ENCODE measurements at regions not wholly inside any gene's neighbourhood (a gene's known extent, or its start where the extent isn't known, plus 50 kb on each side); places are given as distances from the start of the nearest gene placed in this dataset.
A peak's percentile ranks its signal among the peaks of the same experiment; 100 is the strongest.

DNA sequence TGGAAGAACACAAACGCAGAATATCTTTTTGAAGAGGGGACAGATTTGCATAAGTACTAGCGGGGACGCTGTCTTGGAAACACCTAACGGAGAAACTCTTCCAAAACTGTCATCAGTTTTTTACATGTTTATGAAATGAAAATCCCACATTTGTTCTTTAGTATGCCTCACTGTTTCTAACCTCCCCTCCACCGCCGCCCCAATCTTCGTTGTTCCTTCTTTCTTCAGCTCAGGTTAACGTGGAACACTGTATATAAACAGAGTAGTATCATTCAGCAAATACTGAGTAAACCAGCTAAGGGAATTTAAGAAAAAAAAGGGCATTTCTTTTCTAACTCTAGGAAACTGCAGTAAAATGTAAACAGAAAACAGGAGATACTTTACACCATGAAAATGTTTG lies 2345.6 kb downstream of the PCDH7 start:
- Histone ChIP-seq H4K8ac (ENCODE audit: low read length) (no peak overlapping the region), H3K4me3 (ENCODE audit: insufficient read depth in 1 of 2, low read depth in 1 of 2, low read length in 2 of 2) (no peak overlapping the region), H3K27me3 (ENCODE audit: control insufficient read depth in 1 of 2, insufficient read depth in 1 of 2, low read length in 2 of 2) (no peaks in the 10 kb centered on the region), H2BK12ac (ENCODE audit: low read length in 2 of 2) (no peak overlapping the region), H2BK5ac (ENCODE audit: low read depth, low read length, poor library complexity, severe bottlenecking) (no peak overlapping the region), H3K23ac (ENCODE audit: low read length in 2 of 2) (no peak overlapping the region), H3K36me3 (ENCODE audit: control insufficient read depth in 1 of 2, insufficient read depth in 2 of 2, low read depth in 1 of 2, low read length in 2 of 2) (no peaks in the 10 kb centered on the region), H3K9me3 (ENCODE audit: control insufficient read depth, low read length) (peaks cover 11% of the 10 kb centered on the region), H2AK5ac (ENCODE audit: low read length, severe bottlenecking) (no peak overlapping the region), H4K91ac (ENCODE audit: low read length) (no peak overlapping the region), H3K14ac (ENCODE audit: low read length in 2 of 2) (no peak overlapping the region), H2BK15ac (ENCODE audit: low read depth, poor library complexity, severe bottlenecking) (no peak overlapping the region), H2AFZ (ENCODE audit: low read depth, low read length) (no peak overlapping the region), H3K27ac (ENCODE audit: low read length, poor library complexity, severe bottlenecking) (no peak overlapping the region), H3K79me1 (replicated peaks; ENCODE audit: low read length, poor library complexity, severe bottlenecking) (no peaks in the 10 kb centered on the region), H3K4me1 (ENCODE audit: control insufficient read depth, insufficient read depth, low read depth, low read length) (no peaks in the 10 kb centered on the region), H3K4ac (ENCODE audit: low read depth in 1 of 2, low read length in 2 of 2) (no peak overlapping the region), H3K4me2 (ENCODE audit: low read length, poor library complexity, severe bottlenecking) (no peak overlapping the region), H2BK120ac (ENCODE audit: low read depth, low read length) (no peak overlapping the region), H3K18ac (ENCODE audit: low read depth in 1 of 2, low read length in 2 of 2) (no peak overlapping the region), H3K9ac (ENCODE audit: low read length) (no peak overlapping the region)
- 96% methylated on average over 6 of the region's 8 CpGs for WGBS
- DNase-seq = no peak

DNA sequence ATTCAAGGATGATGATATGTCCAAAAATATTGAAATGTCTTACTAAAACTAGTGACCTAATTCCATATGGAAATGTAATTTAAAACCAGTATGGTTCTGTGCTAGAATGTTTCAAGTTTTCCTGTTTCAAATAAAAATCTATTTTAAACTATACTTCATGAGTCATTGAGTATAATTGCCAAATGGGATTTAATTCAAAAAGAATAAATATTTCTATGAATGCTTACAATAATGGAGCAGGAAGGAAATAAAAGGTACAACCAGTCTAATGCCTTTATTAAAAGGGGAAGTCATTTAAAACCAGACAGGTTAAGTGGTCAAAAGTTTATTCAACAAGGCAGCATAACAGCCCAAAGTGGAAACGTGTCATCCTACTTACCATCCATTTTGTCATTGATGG lies 2347.1 kb downstream of the PCDH7 start:
- Histone ChIP-seq H3K27me3 (ENCODE audit: control insufficient read depth in 1 of 2, insufficient read depth in 1 of 2, low read length in 2 of 2) (no peaks in the 10 kb centered on the region), H3K9me3 (ENCODE audit: control insufficient read depth, low read length) (peaks cover 11% of the 10 kb centered on the region), H3K4ac (ENCODE audit: low read depth in 1 of 2, low read length in 2 of 2) (no peak overlapping the region), H3K4me2 (ENCODE audit: low read length, poor library complexity, severe bottlenecking) (no peak overlapping the region), H3K27ac (ENCODE audit: low read length, poor library complexity, severe bottlenecking) (no peak overlapping the region), H3K9ac (ENCODE audit: low read length) (no peak overlapping the region), H3K4me3 (ENCODE audit: insufficient read depth in 1 of 2, low read depth in 1 of 2, low read length in 2 of 2) (no peak overlapping the region), H3K23ac (ENCODE audit: low read length in 2 of 2) (no peak overlapping the region), H2BK15ac (ENCODE audit: low read depth, poor library complexity, severe bottlenecking) (no peak overlapping the region), H3K4me1 (ENCODE audit: control insufficient read depth, insufficient read depth, low read depth, low read length) (no peaks in the 10 kb centered on the region), H4K91ac (ENCODE audit: low read length) (no peak overlapping the region), H2AK5ac (ENCODE audit: low read length, severe bottlenecking) (no peak overlapping the region), H2BK5ac (ENCODE audit: low read depth, low read length, poor library complexity, severe bottlenecking) (no peak overlapping the region), H2BK12ac (ENCODE audit: low read length in 2 of 2) (no peak overlapping the region), H3K14ac (ENCODE audit: low read length in 2 of 2) (no peak overlapping the region), H3K18ac (ENCODE audit: low read depth in 1 of 2, low read length in 2 of 2) (no peak overlapping the region), H2AFZ (ENCODE audit: low read depth, low read length) (no peak overlapping the region), H2BK120ac (ENCODE audit: low read depth, low read length) (no peak overlapping the region), H4K8ac (ENCODE audit: low read length) (no peak overlapping the region), H3K36me3 (ENCODE audit: control insufficient read depth in 1 of 2, insufficient read depth in 2 of 2, low read depth in 1 of 2, low read length in 2 of 2) (no peaks in the 10 kb centered on the region), H3K79me1 (replicated peaks; ENCODE audit: low read length, poor library complexity, severe bottlenecking) (no peaks in the 10 kb centered on the region)
- no peak for DNase-seq
- no CpG with 5 or more reads among the region's 1 CpG for WGBS

DNA sequence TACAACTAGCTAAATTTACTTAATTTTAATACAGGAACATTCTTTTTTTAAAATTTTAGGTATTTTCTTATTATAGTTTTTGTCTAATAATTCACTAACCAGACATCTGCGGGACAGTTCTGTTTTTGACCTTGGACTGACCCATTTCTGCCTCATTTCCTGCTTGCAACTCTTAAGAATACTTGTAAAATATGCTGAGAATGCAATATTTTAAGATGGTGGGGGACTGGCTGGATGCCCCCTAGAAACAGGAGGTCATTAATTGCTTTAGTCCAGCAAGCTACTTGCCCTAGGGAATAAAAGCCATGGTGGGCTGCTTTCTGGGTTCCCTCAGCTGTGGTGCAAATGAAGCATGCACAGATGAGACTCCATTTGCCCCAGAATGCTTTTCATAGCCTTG lies 2348.4 kb downstream of the PCDH7 start:
- Histone ChIP-seq H4K8ac (ENCODE audit: low read length) (no peak overlapping the region), H2BK120ac (ENCODE audit: low read depth, low read length) (no peak overlapping the region), H3K79me1 (replicated peaks; ENCODE audit: low read length, poor library complexity, severe bottlenecking) (no peaks in the 10 kb centered on the region), H3K9me3 (ENCODE audit: control insufficient read depth, low read length) (peaks cover 11% of the 10 kb centered on the region), H4K91ac (ENCODE audit: low read length) (no peak overlapping the region), H3K27me3 (ENCODE audit: control insufficient read depth in 1 of 2, insufficient read depth in 1 of 2, low read length in 2 of 2) (no peaks in the 10 kb centered on the region), H3K4me1 (ENCODE audit: control insufficient read depth, insufficient read depth, low read depth, low read length) (no peaks in the 10 kb centered on the region), H3K27ac (ENCODE audit: low read length, poor library complexity, severe bottlenecking) (peak overlapping the region; percentile 68), H2BK5ac (ENCODE audit: low read depth, low read length, poor library complexity, severe bottlenecking) (no peak overlapping the region), H2BK12ac (ENCODE audit: low read length in 2 of 2) (no peak overlapping the region), H3K4me2 (ENCODE audit: low read length, poor library complexity, severe bottlenecking) (no peak overlapping the region), H3K4ac (ENCODE audit: low read depth in 1 of 2, low read length in 2 of 2) (no peak overlapping the region), H3K23ac (ENCODE audit: low read length in 2 of 2) (no peak overlapping the region), H3K9ac (ENCODE audit: low read length) (no peak overlapping the region), H2BK15ac (ENCODE audit: low read depth, poor library complexity, severe bottlenecking) (no peak overlapping the region), H3K36me3 (ENCODE audit: control insufficient read depth in 1 of 2, insufficient read depth in 2 of 2, low read depth in 1 of 2, low read length in 2 of 2) (no peaks in the 10 kb centered on the region), H3K18ac (ENCODE audit: low read depth in 1 of 2, low read length in 2 of 2) (no peak overlapping the region), H2AK5ac (ENCODE audit: low read length, severe bottlenecking) (no peak overlapping the region), H3K4me3 (ENCODE audit: insufficient read depth in 1 of 2, low read depth in 1 of 2, low read length in 2 of 2) (no peak overlapping the region), H2AFZ (ENCODE audit: low read depth, low read length) (no peak overlapping the region), H3K14ac (ENCODE audit: low read length in 2 of 2) (no peak overlapping the region)
- DNase-seq = no peak
- no CpG with 5 or more reads among the region's 1 CpG for WGBS

DNA sequence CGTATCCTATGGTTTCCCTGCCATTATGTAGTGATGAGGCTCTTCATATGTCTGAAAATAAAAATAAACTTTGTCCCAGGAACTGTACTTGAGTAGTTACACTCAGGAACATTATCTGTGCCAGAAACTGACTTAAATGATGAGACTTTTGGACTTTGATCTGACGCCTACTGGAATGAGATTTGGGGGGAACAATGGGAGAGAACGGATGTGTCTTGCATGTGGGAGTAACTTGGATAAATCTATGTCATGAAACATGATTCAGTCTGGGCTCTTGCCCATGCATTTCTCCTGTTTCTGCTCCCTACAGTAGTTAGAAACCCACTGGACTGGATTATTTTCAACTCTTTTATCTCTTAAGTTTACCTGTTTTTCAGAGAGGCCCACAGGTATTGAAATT lies 2351.4 kb downstream of the PCDH7 start:
- 87% methylated on average over 2 of the region's 3 CpGs for WGBS
- Histone ChIP-seq H3K4me2 (ENCODE audit: low read length, poor library complexity, severe bottlenecking) (no peak overlapping the region), H3K23ac (ENCODE audit: low read length in 2 of 2) (no peak overlapping the region), H3K9me3 (ENCODE audit: control insufficient read depth, low read length) (peaks cover 11% of the 10 kb centered on the region), H4K91ac (ENCODE audit: low read length) (no peak overlapping the region), H3K79me1 (replicated peaks; ENCODE audit: low read length, poor library complexity, severe bottlenecking) (no peaks in the 10 kb centered on the region), H2BK5ac (ENCODE audit: low read depth, low read length, poor library complexity, severe bottlenecking) (no peak overlapping the region), H2BK120ac (ENCODE audit: low read depth, low read length) (no peak overlapping the region), H3K9ac (ENCODE audit: low read length) (no peak overlapping the region), H4K8ac (ENCODE audit: low read length) (no peak overlapping the region), H3K4me1 (ENCODE audit: control insufficient read depth, insufficient read depth, low read depth, low read length) (no peaks in the 10 kb centered on the region), H3K36me3 (ENCODE audit: control insufficient read depth in 1 of 2, insufficient read depth in 2 of 2, low read depth in 1 of 2, low read length in 2 of 2) (no peaks in the 10 kb centered on the region), H3K4me3 (ENCODE audit: insufficient read depth in 1 of 2, low read depth in 1 of 2, low read length in 2 of 2) (no peak overlapping the region), H3K4ac (ENCODE audit: low read depth in 1 of 2, low read length in 2 of 2) (no peak overlapping the region), H3K27me3 (ENCODE audit: control insufficient read depth in 1 of 2, insufficient read depth in 1 of 2, low read length in 2 of 2) (no peaks in the 10 kb centered on the region), H2AK5ac (ENCODE audit: low read length, severe bottlenecking) (peak overlapping the region; percentile 56), H2BK15ac (ENCODE audit: low read depth, poor library complexity, severe bottlenecking) (no peak overlapping the region), H3K18ac (ENCODE audit: low read depth in 1 of 2, low read length in 2 of 2) (no peak overlapping the region), H2BK12ac (ENCODE audit: low read length in 2 of 2) (no peak overlapping the region), H3K14ac (ENCODE audit: low read length in 2 of 2) (no peak overlapping the region), H3K27ac (ENCODE audit: low read length, poor library complexity, severe bottlenecking) (peak overlapping the region; percentile 32), H2AFZ (ENCODE audit: low read depth, low read length) (no peak overlapping the region)
- DNase-seq = no peak
